Fibroblast of the aortic adventitia (primary cell): ENCODE measurements at regions not wholly inside any gene's neighbourhood (a gene's known extent, or its start where the extent isn't known, plus 50 kb on each side); places are given as distances from the start of the nearest gene placed in this dataset.

ENCODE experiments used
- DNase-seq: peaks from one replicate; pipeline ENCODE4 v3.0.0-alpha.2; 2010; ENCODE audit warnings: low read depth
- H3K4me3 ChIP-seq: 2 replicates; pipeline ENCODE4 v1.5.1; 2011; ENCODE audit warnings: low read depth, mild to moderate bottlenecking, control low read depth, low read length, moderate library complexity
- TF ChIP-seq, protein P1 (sequence below): IDR thresholded peaks from 2 replicates; pipeline ENCODE4 v1.5.1; 2011; ENCODE audit warnings: mild to moderate bottlenecking, low read length, control low read depth, inconsistent platforms; ENCODE audit not compliant: insufficient read depth

DNA sequence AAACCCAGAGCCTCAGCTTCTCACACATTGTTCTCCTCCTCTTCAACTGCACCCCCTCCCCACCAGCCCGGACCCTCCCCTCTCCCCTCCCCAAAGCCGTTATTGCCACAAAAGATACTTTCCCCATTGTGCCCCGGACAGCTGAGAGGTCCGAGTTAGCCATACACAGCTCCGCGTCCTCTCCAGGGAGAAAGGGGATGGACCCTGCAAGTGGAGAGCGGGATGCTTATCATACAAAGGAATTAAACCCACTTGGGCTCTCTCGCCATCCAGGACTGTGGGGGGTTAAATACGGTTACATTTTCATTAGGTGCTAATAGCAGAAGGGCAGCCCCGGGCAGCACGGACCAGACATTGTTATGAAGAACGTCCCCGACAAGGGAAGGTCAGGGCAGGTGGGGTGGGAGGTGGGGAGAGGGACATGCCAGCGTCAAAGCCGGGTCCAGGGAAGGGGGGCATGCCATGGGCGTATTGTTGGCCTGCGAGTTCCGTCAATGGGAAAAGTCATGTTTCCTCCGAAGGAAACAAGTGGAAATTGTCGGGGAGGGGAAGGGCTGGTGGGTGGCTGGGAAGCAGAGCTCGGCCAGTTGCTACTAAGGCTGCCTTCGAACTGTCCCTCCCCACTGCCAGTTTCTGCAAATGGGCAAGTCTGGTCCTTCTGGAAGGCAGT, 99.1 kb downstream of the SOX9 start:
- no peak overlapping the region for H3K4me3 ChIP-seq
- DNase-seq: no peak
- TF ChIP-seq, protein P1, sequence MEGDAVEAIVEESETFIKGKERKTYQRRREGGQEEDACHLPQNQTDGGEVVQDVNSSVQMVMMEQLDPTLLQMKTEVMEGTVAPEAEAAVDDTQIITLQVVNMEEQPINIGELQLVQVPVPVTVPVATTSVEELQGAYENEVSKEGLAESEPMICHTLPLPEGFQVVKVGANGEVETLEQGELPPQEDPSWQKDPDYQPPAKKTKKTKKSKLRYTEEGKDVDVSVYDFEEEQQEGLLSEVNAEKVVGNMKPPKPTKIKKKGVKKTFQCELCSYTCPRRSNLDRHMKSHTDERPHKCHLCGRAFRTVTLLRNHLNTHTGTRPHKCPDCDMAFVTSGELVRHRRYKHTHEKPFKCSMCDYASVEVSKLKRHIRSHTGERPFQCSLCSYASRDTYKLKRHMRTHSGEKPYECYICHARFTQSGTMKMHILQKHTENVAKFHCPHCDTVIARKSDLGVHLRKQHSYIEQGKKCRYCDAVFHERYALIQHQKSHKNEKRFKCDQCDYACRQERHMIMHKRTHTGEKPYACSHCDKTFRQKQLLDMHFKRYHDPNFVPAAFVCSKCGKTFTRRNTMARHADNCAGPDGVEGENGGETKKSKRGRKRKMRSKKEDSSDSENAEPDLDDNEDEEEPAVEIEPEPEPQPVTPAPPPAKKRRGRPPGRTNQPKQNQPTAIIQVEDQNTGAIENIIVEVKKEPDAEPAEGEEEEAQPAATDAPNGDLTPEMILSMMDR: no peak

DNA sequence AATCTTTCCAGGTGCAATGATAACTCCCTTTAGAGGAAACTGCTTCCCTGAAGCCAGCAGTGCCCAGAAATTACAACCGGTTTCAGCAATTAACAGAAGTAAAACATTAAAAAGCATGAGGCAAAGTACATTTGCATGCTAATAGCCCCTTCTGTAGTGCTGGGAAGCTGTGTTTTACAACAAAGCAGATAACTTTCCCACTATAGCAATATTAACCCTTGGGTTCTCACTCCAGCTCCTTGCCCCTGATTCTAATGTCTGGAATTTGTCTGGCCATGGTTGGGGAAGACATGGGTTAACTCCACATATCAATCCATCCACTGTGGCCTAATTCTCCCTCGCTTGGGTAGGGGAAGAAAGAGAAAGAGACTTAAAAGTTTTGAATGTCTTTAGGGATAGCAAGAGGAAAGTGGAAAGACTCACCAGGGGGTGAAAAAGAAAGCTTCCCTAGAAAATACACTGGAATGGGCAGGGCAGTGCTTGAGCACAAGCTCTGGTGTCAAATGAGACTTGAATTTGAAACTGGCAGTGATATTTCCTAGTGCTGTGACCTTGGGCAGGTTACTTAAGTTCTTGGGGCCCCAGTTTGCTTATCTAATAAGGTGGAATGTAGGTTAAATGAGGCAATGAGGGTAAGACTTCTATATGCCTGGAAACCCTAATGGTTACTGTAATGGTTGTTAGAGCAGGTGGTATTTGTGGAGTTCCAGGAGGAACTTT, 102.0 kb downstream of the SOX9 start:
- H3K4me3 ChIP-seq: no peak overlapping the region
- DNase-seq: no peak
- TF ChIP-seq, protein P1: no peak

DNA sequence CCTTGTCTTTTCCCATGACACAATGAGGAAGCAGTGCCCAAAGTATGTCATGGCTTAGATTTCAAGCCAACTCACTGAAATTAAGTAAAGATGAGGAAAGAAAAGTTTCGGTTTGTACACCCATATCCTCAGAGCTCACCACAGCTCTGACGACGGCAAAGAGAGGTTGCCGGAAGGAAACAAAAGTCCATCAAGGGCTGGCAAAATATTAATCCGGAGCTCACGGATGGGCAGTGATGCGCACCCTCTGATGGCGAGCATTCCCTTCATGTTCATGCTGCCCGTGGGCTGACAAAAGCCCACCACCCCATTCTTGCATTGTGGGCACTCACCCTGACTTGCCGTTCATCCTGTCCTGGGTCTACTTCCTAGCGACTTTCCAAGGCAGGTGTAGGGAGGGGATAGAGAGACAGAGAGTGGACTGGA, 103.1 kb downstream of the SOX9 start:
- TF ChIP-seq, protein P1: no peak
- H3K4me3 ChIP-seq: no peak overlapping the region
- no peak for DNase-seq

DNA sequence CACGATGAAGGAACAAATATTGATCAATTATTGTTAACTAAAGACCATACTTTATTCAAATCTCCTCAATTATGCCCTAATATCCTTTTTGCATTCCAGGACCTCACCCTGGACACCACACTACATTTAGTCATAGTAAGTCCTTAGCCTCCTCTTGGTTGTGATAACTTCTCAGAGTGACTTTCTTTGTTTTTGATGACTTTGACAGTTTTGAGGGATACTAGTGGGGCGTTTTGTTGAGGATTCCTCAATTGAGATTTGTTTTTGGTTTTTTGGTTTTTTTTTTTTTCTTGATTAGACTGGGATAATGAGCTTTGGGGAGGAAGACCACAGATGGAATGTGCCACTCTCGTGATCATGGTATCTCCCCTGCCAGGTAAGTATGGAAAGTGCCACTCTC, 105.5 kb downstream of the SOX9 start:
- DNase-seq: no peak
- TF ChIP-seq, protein P1: no peak
- H3K4me3 ChIP-seq: no peak overlapping the region

DNA sequence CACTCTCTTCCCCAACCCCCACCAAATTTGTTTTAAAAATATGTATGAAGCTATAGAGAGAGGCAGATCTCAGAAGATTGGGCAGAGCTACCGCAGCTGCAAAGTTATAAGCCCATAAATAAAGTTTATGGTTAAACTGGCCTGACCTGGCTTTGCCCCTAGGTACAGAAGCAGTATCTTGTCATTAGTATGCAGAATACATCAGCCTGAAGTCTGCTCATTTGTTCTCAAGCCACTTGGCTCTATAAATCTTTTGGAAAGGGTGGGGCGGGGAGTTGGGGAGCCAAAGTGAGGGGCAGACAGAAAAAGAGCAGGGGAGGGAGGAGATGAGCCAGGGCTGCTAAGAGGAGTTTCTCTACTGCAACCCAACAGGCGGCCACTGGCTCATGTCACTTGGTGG, 113.2 kb downstream of the SOX9 start:
- TF ChIP-seq, protein P1: no peak
- DNase-seq: no peak
- no peak overlapping the region for H3K4me3 ChIP-seq

DNA sequence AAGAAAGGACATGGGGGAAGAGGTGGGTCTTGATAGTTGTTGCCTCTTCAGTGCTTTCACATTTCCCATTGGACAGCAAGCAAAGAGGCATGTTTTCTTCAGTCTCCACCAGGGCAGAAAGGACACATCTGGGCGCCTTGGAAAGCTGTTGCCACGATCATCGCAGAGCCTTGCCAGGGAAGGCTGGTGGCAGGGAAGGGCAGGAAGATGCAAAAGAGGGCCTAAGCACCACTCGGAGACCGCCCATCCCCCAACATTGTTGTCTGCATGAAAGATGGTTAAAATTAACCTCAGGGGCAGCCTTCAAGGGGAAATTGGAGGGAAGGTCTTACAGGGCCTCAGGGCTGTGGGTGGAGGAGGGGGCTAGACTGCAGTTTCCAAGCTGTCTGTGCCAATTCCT, 114.2 kb downstream of the SOX9 start:
- H3K4me3 ChIP-seq: no peak overlapping the region
- TF ChIP-seq, protein P1: no peak
- no peak for DNase-seq
